Activated T-cell treated with anti-CD3 and anti-CD28 coated beads for 48 hours (primary cell): ENCODE measurements at regions not wholly inside any gene's neighbourhood (a gene's known extent, or its start where the extent isn't known, plus 50 kb on each side); places are given as distances from the start of the nearest gene placed in this dataset.
"Not testable (repeated sequence)": the region's sequence is repeated elsewhere in the genome, so short reads cannot be mapped to it uniquely, and the experiment has no call there.

ENCODE experiments used
- DNase-seq: peaks from one replicate; pipeline ENCODE4 v3.0.0-alpha.2; 2020; ENCODE audit warnings: low read depth

- DNase-seq, result no peak
Measured at GRCh38 chr19:28152195-28152594, 1060.8 kb downstream of the UQCRFS1 start.

- no peak for DNase-seq
Measured at GRCh38 chr19:28150129-28150528, 1062.8 kb downstream of the UQCRFS1 start.

GRCh38 chr19:28148554-28148953 is 1064.4 kb downstream of the UQCRFS1 start:
- no peak for DNase-seq

GRCh38 chr19:28142258-28142657 is 1070.7 kb downstream of the UQCRFS1 start:
- DNase-seq, result no peak

GRCh38 chr19:28140201-28140600 is 1072.8 kb downstream of the UQCRFS1 start:
- no peak for DNase-seq

GRCh38 chr19:28137772-28138171 is 1075.2 kb downstream of the UQCRFS1 start:
- DNase-seq, result no peak

GRCh38 chr19:28136796-28137195 is 1076.2 kb downstream of the UQCRFS1 start:
- DNase-seq, result no peak

- no peak for DNase-seq
Measured at GRCh38 chr19:28135825-28136224, 1077.1 kb downstream of the UQCRFS1 start.

- no peak for DNase-seq
Measured at GRCh38 chr19:28134311-28134710, 1078.6 kb downstream of the UQCRFS1 start.

- not testable (repeated sequence) for DNase-seq
Measured at GRCh38 chr19:28130881-28131280, 1082.1 kb downstream of the UQCRFS1 start.

- DNase-seq, result no peak
Measured at GRCh38 chr19:28130066-28130511, 1082.9 kb downstream of the UQCRFS1 start.

GRCh38 chr19:28128341-28128740 is 1084.6 kb downstream of the UQCRFS1 start:
- DNase-seq, result no peak

GRCh38 chr19:28126135-28126898 is 1086.6 kb downstream of the UQCRFS1 start:
- no peak for DNase-seq

GRCh38 chr19:28122734-28123133 is 1090.2 kb downstream of the UQCRFS1 start:
- DNase-seq, result no peak

GRCh38 chr19:28118235-28118634 is 1094.7 kb downstream of the UQCRFS1 start:
- DNase-seq, result no peak

GRCh38 chr19:28117143-28117542 is 1095.8 kb downstream of the UQCRFS1 start:
- DNase-seq, result no peak

GRCh38 chr19:28116379-28116778 is 1096.6 kb downstream of the UQCRFS1 start:
- not testable (repeated sequence) for DNase-seq

GRCh38 chr19:28103921-28104320 is 1109.0 kb downstream of the UQCRFS1 start:
- no peak for DNase-seq

- not testable (repeated sequence) for DNase-seq
Measured at GRCh38 chr19:28084659-28085157, 1128.2 kb downstream of the UQCRFS1 start.

GRCh38 chr19:28076628-28077027 is 1136.3 kb downstream of the UQCRFS1 start:
- no peak for DNase-seq

GRCh38 chr19:28075229-28075628 is 1137.7 kb downstream of the UQCRFS1 start:
- DNase-seq, result no peak

GRCh38 chr19:28074773-28075172 is 1138.2 kb downstream of the UQCRFS1 start:
- DNase-seq, result no peak

GRCh38 chr19:28067882-28068281 is 1145.1 kb downstream of the UQCRFS1 start:
- no peak for DNase-seq

- no peak for DNase-seq
Measured at GRCh38 chr19:28066988-28067387, 1146.0 kb downstream of the UQCRFS1 start.
